ENCODE measurements at regions not wholly inside any gene's neighbourhood (a gene's known extent, or its start where the extent isn't known, plus 50 kb on each side); places are given as distances from the start of the nearest gene placed in this dataset.

DNA sequence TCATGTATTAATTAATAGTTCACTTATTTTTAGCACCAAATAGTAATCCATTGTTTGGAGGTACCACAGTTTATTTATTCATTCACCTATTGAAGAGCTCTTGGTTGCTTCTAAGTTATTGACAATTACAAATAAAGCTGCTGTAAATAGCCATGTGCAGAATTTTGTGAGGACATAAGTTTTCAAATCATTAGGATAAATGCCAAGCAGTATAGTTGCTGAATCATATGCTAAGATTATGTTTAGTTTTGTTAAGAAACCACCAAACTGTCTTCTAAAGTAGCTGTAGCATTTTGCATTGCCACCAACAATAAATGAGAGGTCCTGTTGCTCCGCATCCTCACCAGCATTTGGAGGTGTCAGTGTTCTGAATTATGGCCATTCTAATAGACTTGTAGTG, 2126.8 kb downstream of the PCDH9 start:
- DNase-seq = no peak

DNA sequence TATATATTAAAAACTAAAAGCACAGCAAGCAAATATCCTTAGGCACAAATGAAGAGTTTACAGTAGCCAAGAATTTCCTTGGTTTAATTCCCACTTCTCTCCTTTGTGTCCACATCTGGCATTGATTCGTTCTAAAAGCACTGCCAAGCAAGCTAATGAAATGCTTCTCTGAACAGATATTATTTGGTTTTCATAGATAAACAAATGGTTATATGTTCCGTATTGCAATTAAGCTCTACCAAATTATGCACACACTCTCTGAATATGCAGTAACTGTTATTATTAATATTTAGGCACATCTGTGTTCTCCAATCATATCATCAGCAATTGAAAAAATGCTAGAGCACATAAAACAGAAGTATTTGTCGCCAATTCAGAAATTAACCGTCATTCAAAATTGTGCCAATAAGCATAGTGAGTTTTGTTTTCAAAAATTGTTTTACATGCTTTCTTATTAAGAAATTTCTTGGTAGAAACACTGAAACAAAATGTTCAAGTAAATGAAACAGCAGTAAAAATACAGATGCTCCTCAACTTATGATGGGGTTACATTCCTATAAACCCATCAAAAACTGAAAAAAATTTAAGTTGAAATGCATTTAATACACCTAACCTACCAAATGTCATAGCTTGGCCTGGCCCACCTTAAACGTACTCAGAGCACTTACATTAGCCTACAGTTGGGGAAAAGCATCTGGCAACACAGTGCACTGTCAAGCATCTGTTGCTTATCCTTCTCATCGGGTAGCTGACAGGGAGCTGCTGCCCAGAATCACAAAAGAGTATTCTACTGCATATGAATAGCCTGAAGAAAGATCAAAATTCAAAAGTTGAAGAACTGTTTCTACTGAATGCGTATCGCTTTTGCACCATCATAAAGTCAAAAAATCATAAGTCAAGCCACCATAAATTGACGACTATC, 2134.7 kb downstream of the PCDH9 start:
- no peak for DNase-seq

- no peak for DNase-seq
Observed at GRCh38 chr13:65093357-65093756, 2136.8 kb downstream of the PCDH9 start.

DNA sequence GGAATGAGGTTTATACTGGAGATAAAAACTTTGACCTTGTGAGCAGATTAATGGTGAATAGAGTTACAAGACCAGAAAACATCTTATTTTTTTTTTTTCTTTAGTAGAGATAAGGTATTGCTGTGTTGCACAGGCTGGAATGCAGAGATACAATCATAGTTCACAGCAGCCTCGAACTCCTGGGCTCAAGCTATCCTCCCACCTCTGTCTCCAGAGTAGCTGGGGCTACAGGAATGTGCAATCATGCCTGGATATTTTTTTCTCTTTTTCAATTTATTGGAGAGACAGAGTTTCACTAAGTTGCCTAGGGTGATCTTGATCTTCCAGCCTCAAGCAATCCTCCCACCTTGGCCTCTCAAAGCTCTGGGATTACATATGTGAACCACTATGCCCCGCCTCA, 2139.1 kb downstream of the PCDH9 start:
- no peak for DNase-seq

GRCh38 chr13:65090186-65090585, 2139.9 kb downstream of the PCDH9 start:
- DNase-seq = no peak

- DNase-seq = no peak
Observed at GRCh38 chr13:65088906-65089305, 2141.2 kb downstream of the PCDH9 start.

- DNase-seq = no peak
Observed at GRCh38 chr13:65085977-65086376, 2144.2 kb downstream of the PCDH9 start.

DNA sequence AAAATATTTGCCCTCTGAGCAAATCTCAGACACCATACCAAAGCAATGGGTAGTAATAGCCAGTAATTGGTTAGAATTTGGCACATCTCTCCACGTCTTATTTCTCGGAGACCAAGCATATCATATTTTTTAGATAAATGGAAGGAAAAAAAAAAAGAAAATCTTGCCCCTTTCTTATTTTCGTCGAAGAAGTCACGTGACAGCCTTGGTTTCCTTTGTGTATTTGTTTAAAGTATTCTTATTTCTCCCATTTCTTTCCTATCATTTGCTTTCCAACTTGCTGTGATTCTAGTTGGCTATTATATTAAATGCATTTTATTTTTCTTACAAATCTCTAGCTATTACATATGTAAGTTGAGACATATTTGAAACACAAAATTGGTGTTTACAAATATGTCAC, 2155.9 kb downstream of the PCDH9 start:
- no peak for DNase-seq

- DNase-seq = no peak
Observed at GRCh38 chr13:65064967-65065366, 2165.2 kb downstream of the PCDH9 start.

DNA sequence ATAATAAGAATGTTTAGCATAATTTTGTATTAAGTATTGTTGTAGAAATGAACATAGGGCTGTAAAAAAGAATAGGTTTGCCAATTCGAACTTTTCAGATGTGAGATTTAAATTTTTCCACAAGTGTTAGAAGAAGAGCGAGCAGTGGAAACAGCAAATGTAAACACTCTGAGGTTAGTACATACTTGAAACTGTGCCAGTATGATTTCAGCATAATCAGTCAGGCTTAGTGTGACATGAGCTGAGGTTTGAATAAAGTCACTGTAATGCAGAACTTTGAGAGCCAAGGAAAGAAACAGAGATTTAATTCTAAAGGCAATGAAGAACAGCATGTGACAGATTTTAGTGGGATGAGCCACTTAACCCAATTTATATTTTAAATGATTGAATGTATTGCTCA, 2166.4 kb downstream of the PCDH9 start:
- DNase-seq = no peak

DNA sequence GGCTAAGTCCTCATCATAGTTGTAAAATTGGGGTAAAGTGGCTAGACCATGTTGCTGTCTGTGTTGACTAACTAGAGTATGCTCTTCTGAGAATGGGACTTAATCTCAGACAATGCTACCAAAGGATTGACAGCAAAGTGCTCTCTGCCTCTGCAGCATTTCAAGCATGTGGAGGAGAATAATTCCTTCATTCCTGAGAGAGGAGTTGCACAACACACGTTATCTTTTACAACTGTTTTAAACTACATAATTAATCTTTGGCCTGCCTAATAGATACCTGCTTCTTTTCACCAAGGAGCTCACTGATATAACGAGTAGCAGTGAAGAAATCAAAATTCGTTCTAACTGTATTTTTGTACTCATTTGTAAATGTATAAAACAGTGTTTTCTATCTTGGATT, 2172.2 kb downstream of the PCDH9 start:
- DNase-seq = no peak

DNA sequence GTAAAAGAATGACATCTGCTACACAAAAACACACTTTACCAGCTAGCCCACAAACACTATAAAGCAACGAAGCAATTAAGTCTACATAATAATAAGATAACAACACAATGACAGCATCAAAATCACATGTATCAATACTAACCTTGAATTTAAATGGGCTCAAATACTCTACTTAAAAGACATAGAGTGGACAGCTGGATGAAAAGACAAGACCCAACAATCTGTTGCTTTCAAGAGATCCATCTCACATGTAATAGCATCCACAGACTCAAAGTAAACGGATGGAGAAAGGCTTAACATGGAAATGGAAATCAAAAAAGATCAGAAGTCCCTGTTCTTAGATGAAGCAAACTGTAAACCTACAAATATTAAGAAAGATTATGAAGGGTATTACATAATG, 2175.9 kb downstream of the PCDH9 start:
- no peak for DNase-seq

DNA sequence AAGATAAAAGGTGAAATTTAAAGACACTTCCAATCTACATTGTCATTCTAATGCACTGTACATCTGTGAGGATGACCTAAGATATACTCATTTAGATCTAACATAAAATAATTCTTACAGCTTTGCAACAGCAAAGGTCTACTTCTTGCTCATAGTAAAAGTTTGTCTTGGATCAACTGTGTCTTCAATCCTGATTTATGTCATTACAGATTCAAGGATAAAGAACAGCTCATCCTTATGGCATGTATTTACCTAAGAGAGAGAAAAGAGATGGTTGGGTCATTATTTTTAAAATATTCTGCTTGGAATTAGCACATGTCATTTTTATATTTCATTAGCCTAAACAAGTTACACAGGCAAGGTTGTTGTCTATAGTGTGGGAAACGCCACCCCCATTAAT, 2193.1 kb downstream of the PCDH9 start:
- DNase-seq = no peak

DNA sequence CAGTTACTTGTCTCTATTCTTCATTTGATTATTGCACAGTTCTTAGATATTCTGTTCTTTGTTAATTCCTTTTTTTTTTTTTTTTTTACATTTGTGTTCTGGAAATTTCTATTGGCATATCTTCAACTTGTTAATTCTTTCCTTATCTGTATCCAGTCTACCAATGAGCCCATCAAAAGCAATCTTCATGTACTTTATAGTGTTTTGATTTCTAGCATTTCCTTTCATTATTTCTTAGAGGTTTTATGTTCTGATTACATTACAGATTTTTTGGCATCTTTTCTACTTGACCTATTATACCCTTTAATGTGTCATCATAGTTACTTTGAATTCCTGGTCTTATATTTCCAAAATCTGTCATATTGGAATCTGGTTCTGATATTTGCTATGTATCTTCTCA, 2194.8 kb downstream of the PCDH9 start:
- no peak for DNase-seq

DNA sequence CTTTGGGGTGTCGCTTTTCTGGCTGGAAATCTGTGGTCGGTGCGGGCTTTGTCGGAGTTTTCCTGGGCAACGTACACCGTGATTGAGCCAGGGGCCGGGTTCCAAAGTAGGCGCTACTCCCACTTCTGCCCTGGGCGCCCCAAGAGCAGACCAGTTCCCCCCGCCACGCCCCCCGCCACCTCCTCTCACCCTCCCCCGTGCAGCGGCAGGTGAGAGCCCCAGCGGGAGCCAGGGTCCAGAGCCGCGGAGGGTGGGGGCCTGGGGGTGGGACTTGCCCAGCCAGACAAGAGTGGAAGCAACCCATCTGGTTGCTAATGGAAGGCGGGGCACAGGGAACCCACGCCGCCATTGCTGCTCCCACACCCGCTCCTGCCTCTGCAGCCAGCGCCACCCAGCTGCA, 2195.9 kb downstream of the PCDH9 start:
- DNase-seq = no peak

GRCh38 chr13:65032825-65033224, 2197.3 kb downstream of the PCDH9 start:
- no peak for DNase-seq

GRCh38 chr13:65028101-65028500, 2202.0 kb downstream of the PCDH9 start:
- DNase-seq = no peak

GRCh38 chr13:65026505-65026904, 2203.6 kb downstream of the PCDH9 start:
- no peak for DNase-seq

GRCh38 chr13:65011378-65011777, 2218.8 kb downstream of the PCDH9 start:
- no peak for DNase-seq

DNA sequence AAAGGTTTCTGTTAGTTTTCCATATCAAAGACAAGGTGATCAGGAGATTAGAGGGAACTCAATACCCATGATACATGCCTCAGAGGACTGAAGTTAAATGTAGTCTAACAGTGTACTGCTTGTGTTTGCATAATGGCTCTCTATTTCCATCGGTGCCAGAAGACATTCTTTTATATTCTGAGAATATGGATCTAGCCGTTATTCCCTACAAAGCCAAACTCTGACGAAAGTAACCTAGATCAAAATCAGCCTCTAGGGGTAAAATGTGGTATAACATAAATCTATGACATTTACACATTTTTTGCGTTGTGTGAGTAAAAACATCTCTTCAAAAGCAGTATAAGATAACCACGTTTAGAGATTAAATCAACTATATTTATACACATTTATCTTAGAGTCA, 2232.7 kb downstream of the PCDH9 start:
- no peak for DNase-seq

GRCh38 chr13:64993514-64994164, 2236.5 kb downstream of the PCDH9 start:
- DNase-seq = no peak

DNA sequence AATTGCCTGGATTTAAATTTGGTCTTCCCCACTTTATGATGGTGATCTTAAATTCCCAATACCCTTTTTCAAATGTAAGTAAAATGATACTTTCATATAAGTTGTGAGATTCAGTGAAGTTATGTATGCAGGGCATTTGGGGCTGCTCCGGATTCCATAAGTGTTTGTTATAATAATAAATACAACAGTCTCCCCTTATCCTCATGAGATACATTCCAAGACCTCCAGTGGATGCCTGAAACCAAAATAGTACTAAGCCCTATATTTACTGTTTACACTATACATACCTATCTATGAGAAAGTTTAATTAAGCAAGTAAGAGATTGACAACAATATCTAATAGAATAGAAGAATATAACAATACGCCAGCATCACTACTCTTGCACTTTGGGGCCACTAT, 2237.8 kb downstream of the PCDH9 start:
- no peak for DNase-seq

- DNase-seq = no peak
Observed at GRCh38 chr13:64985075-64985474, 2245.1 kb downstream of the PCDH9 start.

GRCh38 chr13:64962404-64962803, 2267.7 kb downstream of the PCDH9 start:
- DNase-seq = no peak

- DNase-seq = no peak
Observed at GRCh38 chr13:64959276-64959675, 2270.9 kb downstream of the PCDH9 start.

Measured in NCI-H1436 (cell line).